ENCODE measurements at regions not wholly inside any gene's neighbourhood (a gene's known extent, or its start where the extent isn't known, plus 50 kb on each side); places are given as distances from the start of the nearest gene placed in this dataset.
"Not testable (repeated sequence)": the region's sequence is repeated elsewhere in the genome, so short reads cannot be mapped to it uniquely, and the experiment has no call there.

DNA sequence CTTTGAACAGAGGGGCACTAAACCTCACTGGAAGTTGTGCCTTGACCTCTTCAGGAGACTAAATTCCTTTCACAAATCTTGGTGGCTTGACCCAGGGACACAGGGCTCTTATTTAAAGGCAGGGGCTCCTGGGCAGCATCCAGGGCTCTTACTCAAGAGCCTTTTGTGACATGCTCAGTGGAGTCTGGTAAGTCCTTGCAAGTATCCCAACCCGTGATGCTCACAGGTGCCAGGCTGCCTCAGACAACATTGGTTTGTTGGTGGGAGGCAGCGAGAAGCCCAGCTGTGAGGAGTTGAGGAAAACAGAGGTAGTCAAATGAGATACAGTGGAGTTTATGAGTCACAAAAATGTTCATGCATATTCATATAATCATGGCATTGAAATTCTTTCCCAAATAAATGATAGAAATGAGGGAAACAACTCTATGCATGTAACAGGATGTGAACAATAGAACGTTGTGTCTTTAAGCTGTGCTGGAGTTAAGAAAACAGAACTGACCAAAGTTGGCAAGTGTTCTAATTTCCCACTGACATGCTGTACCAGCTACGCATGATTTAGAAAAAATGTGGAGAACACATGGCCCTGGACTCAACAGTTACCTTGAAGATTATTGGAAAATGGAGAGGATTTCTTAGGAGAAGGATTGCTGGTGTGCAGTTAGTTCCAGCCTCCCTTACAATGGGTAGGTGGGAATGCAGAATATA lies 654.5 kb upstream of the COBL start:
- no peak for DNase-seq (ENCODE audit: low read depth in 2 of 3, low spot score in 2 of 3)

DNA sequence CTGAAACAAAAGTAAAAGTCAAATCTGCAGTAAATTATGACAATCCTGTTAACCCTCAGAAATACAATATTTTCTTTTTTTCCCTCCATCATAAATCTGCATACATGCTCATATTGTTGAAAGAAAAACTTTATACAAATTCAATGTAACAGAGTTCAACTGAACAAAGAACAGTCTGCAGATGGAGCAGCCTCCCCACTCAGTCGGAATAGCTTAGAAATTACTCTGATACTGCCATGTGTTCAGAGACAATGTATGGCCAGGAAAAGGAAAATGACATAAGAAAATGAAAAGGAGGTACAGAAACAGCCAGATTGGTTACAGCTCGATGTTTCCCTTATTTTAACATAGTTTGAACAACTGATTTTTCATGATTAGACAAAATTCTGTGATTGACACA lies 651.9 kb upstream of the COBL start:
- DNase-seq (ENCODE audit: low read depth in 2 of 3, low spot score in 2 of 3) = no peak

DNA sequence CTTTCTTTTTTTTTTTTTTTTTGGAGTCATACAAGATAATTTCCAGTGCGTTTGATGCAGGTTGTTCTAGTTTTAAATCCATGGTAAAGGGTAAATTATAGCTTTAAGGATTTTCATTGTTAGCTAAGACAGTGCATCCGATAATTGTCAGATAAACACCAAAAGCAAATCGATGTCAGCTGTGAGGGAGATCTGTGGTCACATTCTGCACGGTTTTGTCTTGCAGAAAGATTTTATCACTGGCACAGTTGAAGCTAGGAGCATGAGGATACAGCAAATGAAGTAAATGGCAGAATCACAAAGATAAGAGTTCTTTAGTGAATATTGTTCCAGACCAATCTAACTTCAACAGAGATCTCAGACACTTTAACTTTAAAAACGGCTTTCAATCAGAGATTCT lies 648.8 kb upstream of the COBL start:
- no peak for DNase-seq (ENCODE audit: low read depth in 2 of 3, low spot score in 2 of 3)

DNA sequence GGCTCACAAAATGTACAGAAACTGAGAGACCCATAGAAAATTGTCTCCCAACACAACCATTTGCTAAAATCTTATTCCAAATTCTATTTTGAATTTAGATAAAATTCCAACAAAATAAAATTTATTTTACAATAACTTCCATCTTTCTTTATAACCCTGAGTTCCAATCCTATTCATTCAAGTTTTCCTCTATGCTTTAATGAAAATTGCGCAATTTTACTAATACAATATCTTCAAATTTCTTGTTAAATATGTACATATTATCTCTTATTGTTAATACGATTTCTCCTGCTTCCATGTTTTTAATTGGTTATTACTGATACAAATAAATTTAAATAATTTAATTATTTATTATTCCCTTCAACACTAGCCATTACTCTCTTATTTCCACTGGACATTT lies 645.2 kb upstream of the COBL start:
- no peak for DNase-seq (ENCODE audit: low read depth in 2 of 3, low spot score in 2 of 3)

DNA sequence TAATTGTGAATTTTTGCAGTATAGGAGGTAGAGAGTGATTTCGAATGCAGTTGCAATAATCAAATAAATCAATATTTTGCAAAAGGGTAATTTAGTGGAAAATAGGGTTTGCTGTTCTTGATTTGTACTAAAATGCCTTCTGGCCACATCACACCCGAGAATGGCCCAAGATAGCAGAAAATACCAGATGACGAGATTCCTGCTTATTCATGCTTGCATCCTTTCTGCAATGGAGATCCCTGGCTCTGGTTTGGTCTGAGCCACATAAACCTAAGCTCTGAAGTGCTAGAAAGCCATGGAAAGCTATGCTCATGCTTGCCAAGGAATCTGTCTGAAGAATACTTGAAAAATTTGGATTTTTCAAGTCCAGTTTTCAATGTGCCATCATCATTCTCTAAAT lies 634.2 kb upstream of the COBL start:
- DNase-seq (ENCODE audit: low read depth in 2 of 3, low spot score in 2 of 3) = no peak

DNA sequence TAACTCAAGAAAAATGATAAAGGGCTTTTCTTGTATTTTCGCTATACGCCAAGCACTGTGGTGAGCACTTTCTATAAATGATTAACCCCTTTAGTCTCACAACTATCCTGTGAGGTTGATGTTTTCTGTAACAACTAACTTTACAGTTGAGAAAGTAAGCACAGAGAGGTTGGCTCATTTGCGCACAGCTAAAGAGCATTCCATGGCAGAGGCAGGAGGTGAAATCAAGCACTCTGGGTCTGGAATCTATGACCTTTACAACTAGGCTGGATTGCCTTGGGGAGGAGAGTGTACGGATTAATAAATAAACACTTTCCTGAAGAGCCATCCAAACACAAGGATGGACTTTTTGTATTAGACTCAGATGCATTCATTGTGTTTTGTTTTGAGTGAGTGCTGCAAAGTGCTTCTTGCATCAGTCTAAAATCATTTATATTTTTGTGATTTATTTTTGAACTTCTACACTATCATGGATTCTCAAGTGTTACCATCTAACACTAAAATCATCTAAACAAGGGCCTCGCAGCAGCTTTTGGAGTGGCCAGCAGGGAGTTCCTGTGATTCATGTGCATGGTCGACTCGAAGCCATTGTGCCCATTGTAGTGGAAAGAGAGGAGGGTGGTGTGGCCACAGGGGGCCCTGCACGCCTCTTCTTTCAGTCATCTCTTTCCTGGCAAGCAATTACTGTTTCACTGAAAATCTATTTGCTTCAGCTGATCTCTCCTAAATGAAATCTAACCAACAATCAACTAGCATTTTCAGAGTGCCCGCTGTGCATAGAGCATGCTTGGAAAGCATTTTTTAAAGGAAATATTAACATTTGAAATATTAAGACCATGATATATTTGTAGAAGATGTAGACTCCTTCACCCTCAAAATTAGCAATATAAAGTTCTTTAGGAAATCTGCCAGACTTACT lies 633.4 kb upstream of the COBL start:
- no peak for DNase-seq (ENCODE audit: low read depth in 2 of 3, low spot score in 2 of 3)

DNA sequence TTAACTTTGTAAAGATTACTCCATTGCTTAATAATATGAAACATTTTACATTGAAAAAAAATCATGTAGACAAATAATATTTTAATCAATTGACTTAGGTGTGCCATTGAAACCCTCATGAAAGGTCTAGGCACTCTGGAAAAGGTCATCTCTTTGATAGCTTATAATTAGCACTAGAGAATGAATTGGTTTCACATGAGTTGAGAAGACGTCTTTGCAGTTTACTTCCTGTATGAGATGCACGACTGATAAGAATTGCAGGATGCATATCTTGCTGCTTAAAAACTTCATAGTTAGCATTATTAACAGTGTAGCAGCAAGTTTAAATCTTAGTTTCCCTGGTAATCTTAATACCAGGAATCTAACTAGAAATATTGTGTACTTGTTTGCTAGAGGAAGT lies 614.2 kb upstream of the COBL start:
- DNase-seq (ENCODE audit: low read depth in 2 of 3, low spot score in 2 of 3) = no peak

DNA sequence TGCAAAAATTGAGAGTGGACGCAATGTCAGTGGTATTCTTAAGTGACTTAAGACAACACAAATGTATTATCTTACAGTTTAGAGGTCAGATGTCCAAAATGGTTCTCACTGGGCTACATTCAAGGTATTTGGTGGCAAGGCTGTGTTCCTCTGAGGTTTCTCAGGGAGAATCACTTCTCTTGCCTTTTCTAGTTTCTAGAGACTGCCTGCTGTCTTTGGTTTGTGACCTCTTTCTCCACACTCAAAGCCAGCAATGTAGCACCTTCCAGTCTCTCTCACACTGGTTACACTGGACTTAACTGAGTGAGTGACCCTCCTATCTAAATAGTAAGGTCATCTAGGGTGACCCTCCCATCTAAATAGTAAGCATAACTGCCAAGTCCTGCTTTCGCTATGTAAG lies 613.2 kb upstream of the COBL start:
- DNase-seq (ENCODE audit: low read depth in 2 of 3, low spot score in 2 of 3) = no peak

DNA sequence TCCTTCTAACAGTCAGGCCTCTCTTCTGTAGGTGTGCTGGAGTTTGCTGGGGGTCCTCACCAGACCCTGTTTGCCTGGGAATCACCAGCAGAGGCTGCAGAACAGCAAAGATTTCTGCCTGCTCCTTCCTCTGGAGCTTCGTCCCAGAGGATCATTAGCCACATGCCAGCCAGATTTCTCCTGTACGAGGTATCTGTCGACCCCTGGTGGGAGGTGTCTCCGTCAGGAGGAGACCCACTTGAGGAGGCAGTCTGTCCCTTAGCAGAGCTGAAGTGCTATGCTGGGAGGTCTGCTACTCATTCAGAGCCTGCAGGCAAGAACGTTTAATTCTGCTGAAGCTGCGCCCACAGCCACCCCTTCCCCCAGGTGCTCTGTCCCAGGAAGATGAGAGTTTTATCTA lies 611.1 kb upstream of the COBL start:
- DNase-seq (ENCODE audit: low read depth in 2 of 3, low spot score in 2 of 3) = no peak

DNA sequence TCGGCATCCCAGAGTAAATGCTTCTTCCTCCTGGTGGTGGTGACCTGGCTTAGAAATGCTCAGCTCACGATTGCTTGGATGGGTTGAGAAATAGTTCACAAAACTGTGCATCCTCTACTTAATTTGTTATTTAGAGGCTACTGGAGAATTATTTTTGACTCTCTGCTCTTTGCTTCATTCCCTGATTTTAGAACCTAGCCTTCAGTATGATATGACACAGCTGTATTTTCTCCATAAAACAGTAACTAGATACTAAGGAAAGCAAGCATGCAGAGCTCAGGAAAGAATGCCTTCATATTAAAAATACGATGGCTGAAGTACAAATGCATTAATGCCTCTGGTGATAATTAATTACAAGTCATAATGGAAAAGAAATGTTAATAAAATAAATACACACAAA lies 602.0 kb upstream of the COBL start:
- DNase-seq (ENCODE audit: low read depth in 2 of 3, low spot score in 2 of 3) = no peak

DNA sequence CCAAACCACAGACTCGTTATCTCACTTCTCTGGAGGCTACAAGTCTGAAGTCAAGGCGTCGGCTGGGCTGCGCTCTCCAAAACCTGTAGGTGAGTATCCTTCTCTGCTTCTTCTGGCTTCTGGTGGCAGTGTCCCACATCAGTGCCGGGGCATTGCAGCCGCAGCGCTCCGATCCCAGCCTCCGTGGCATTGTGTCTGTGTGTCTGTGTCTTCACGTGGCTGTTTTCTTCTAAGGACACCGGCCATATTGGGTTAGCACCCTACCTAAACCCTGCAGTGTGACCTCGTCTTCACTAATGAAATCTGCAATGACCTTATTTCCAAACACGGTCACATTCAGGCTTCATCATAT lies 584.9 kb upstream of the COBL start:
- DNase-seq (ENCODE audit: low read depth in 2 of 3, low spot score in 2 of 3) = no peak

DNA sequence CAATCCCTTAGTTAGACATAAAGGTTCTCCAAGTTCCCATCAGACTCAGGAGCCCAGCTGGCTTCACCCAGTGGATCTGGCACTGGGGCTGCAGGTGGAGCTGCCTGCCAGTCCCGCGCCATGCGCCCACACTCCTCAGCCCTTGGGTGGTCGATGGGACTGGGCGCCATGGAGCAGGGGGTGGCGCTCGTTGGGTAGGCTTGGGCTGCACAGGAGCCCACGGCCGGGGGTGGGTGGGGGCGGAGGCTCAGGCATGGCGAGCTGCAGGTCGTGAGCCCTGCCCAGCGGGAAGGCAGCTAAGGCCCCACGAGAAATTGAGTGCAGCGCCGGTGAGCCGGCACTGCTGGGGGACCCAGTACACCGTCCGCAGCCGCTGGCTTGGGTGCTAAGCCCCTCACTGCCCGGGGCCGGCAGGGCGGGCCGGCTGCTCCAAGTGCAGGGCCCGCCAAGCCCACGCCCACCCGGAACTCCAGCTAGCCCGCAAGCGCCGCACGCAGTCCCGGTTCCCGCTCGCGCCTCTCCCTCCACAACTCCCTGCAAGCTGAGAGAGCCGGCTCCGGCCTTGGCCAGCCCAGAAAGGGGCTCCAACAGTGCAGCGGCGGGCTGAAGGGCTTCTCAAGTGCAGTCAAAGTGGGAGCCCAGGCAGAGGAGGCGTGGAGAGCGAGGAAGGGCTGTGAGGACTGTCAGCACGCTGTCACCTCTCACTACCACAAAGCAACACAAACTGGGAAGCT lies 584.3 kb upstream of the COBL start:
- DNase-seq (ENCODE audit: low read depth in 2 of 3, low spot score in 2 of 3) = not testable (repeated sequence)

DNA sequence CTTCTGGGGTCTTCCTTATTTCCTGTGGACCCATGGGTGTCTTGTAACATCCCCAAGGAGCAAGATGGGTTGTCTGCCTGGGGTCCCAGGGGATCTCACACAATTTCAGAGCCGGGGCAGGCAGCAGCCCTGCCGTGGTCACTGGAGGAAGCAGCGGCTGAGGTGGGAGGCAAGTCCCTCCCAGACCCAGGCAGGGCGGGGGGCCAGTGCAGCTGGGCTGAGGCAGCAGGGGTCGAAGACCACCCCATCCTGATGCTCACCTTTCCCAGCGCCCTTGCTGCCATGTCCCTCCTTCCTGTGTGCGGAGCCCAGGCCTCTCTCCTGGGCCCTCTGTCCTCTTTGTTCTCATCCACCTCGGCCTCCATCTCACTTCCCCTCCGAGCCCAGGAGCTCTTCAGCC lies 583.0 kb upstream of the COBL start:
- DNase-seq (ENCODE audit: low read depth in 2 of 3, low spot score in 2 of 3) = no peak

DNA sequence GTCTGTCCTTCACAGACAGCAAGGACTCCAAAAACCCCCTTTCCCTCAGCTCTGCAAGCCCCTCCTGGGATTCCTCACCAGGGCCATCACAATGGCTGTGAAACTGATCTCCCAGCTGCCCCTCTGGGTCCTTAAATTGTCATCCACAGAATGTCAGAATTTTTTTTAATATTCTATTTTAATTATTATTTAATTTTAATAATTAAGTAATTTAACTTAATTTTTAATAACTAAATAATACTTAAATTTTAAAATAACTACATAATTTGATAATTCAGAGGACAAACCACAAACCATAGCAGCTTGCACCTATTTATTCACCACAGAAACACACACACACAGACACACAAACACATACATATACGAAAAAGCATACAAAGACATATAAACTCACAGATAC lies 565.8 kb upstream of the COBL start:
- DNase-seq (ENCODE audit: low read depth in 2 of 3, low spot score in 2 of 3) = no peak

DNA sequence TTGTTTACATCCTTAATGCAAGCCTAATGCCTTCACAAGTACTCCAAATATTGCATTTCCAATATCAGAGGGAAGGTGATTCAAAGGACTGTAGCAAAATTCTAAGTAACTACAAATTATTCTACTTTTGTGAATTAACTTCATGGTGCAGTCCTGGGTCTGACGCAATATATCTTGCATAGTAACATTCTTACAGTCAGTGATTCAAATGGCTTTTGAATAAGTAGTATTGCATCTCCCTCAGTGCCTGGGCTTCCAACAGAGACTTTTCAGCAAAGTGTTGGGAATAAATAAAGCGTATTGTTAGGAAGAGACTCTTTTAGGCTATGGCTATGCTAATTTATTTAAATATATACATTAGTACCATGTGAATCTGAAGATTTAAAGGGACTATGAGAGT lies 564.7 kb upstream of the COBL start:
- no peak for DNase-seq (ENCODE audit: low read depth in 2 of 3, low spot score in 2 of 3)

DNA sequence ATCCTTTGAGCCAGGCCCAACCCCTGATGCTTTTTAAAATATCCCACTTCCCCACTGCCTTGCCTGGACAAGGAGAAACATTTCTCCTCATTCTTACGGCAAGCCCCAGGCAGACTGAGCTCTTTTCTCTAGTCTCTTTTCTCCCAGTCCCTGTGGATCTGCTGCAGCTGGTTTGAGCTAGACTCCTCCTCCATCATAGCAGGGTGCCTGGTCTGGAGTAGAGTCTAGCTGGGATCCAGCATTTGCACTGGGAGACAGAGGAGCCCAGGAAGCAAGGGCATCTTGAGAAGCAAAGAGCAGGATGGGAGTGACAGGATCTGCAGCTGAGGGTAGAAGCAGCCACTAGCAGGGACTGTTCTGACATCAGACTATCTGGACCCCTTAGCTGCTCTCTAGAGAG lies 562.3 kb upstream of the COBL start:
- no peak for DNase-seq (ENCODE audit: low read depth in 2 of 3, low spot score in 2 of 3)

DNA sequence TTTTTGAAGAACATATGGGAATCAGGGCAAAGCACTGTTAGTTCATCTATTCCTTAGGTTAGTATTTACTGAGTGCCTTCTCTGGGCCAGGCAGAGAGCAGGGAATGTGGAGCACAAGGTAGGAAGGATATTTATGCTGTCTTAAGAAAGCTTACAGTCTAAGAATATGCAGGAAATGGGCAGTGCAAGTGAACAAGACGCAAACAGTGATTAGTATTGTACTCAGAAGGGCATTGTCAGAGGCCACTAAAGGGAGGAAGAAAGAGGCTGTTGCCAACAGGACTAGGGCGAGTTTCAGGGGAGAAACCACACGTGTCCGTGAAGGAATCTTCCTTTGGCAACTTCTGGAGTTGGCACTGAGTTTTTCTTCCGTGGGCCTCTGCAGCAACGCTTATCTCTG lies 552.8 kb upstream of the COBL start:
- DNase-seq (ENCODE audit: low read depth in 2 of 3, low spot score in 2 of 3) = no peak

DNA sequence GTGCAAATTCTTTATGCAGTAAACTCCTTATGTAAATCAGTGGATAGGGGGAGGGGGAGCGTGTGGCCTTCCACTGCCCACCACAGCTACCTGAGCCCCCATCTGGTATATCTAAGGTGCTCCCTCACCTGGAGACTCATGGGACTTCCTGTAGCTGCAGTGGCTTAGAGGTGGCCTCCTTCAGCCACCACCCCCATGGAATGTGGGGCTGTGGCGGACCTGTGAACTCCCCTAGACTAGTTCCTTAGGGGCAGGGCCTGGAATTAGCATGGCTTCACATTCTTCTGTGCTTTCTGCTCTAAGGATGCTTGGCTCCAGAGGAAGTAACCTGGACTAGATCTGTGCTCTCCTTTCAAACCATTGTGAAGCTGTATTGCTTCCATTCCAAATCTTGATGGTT lies 550.5 kb upstream of the COBL start:
- no peak for DNase-seq (ENCODE audit: low read depth in 2 of 3, low spot score in 2 of 3)

DNA sequence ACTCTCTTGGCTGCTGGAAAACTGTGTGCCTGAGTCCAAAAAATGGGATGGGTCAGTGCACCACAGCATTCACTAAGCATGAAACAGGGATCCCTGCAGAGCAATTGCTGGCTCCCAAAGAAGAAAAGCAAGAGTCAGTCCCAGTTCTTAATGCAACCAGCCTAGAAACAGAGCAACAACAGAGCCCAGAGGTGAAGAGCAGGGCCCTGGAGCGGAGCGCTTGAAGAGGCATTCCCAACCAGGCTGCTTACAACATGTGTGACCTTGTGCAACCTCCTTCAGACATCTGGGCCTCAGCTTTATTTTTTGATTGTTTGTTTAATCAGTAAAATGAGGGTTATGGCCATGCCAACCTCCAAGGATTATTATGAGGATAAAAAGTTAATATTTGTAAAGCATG lies 543.7 kb upstream of the COBL start:
- DNase-seq (ENCODE audit: low read depth in 2 of 3, low spot score in 2 of 3) = no peak

DNA sequence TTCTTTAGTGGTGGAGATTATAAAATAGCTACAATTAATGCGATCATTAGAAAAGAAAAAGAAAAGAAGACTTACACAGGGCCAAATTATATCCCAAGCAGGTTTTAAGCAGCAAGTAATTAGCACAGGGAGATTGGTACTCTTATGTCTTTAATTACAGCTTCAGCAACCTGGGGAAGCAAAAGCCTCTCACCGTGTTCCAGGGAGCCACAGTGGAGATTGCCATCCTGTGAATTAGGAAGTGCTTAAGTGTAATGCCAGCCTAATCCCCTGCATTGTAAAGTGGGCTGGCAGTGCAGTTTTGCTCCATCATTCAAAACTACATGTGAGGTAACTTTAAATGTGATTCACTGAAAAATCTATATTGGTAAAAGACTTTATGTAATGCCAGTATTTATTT lies 533.5 kb upstream of the COBL start:
- DNase-seq (ENCODE audit: low read depth in 2 of 3, low spot score in 2 of 3) = no peak

DNA sequence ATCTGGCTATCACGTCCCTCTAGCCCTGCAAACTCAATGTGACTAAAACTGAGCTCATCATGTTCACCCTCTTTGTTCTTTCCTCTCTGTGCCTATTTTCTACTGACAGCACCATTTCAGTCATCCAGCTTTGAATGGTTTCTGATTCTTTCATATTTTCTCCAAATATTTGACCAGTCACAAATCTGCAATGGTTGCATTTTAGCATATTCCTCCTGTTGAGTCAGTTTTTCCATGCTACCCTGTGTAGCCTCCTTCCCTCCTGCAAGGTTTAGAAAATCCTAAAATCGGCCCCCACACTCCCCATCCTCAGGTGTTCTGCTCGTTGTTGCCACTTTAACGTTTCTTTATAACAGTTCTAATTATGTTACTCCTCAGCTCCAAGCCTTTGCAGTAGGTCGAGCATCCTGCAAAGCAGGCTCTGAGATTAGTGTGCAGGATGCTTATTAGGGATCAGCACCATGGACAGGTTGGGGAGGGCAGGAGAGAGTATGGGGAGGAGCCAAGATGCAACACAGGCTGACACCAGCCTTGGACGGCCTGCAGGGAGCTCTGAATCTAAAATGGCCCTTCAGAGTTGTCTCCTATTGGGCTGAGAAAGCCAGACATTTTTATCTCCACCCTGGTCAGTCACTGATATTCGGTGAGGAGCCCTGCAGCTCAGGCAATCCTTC lies 531.0 kb upstream of the COBL start:
- DNase-seq (ENCODE audit: low read depth in 2 of 3, low spot score in 2 of 3) = no peak

DNA sequence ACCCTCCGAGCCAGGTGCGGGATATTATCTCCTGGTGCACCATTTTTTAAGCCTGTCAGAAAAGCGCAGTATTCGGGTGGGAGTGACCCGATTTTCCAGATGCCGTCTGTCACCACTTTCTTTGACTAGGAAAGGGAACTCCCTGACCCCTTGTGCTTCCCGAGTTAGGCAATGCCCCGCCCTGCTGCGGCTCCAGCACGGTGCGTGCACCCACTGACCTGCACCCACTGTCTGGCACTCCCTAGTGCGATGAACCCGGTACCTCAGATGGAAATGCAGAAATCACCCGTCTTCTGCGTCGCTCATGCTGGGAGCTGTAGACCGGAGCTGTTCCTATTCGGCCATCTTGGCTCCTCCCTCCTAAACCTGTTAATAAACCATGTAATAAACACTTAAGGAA lies 522.5 kb upstream of the COBL start:
- DNase-seq (ENCODE audit: low read depth in 2 of 3, low spot score in 2 of 3) = not testable (repeated sequence)
